Liver (tissue), 8 donors: ENCODE measurements at regions not wholly inside any gene's neighbourhood (a gene's known extent, or its start where the extent isn't known, plus 50 kb on each side); places are given as distances from the start of the nearest gene placed in this dataset.

Experiments used
- DNase-seq: peaks from one replicate; pipeline ENCODE4 v3.0.0-alpha.2; 2017; ENCODE audit warnings: low spot score
- H3K27ac ChIP-seq, 2 donors: one replicate each; pipeline ENCODE4 v1.7.0; 2013; ENCODE audit warnings: inconsistent platforms in 2 of 2, low read length in 2 of 2, control low read depth in 1 of 2, low read depth in 1 of 2, mild to moderate bottlenecking in 1 of 2
- H3K27me3 ChIP-seq, 4 donors: one replicate each; pipeline versions ENCODE4 v1.6.1 to v1.7.0; 2013; ENCODE audit warnings: low read length in 3 of 4, inconsistent platforms in 1 of 4, mild to moderate bottlenecking in 1 of 4, moderate library complexity in 1 of 4; ENCODE audit not compliant: control insufficient read depth in 4 of 4, insufficient read depth in 4 of 4
- H3K36me3 ChIP-seq, 4 donors: one replicate each; pipeline versions ENCODE4 v1.6.1 to v1.7.0; 2013; ENCODE audit warnings: low read length in 3 of 4, mild to moderate bottlenecking in 3 of 4, low read depth in 1 of 4, moderate library complexity in 1 of 4; ENCODE audit not compliant: control insufficient read depth in 4 of 4, insufficient read depth in 3 of 4
- H3K4me1 ChIP-seq, 4 donors: one replicate each; pipeline versions ENCODE4 v1.6.1 to v1.7.0; 2013; ENCODE audit warnings: low read length in 3 of 4, mild to moderate bottlenecking in 3 of 4, moderate library complexity in 1 of 4; ENCODE audit not compliant: control insufficient read depth in 4 of 4, insufficient read depth in 4 of 4
- H3K4me3 ChIP-seq, 3 donors: one replicate each; pipeline versions ENCODE4 v1.6.1 to v1.7.0; 2013; ENCODE audit warnings: low read length in 3 of 3, control low read depth in 1 of 3, low read depth in 1 of 3, mild to moderate bottlenecking in 1 of 3
- H3K9ac ChIP-seq, 2 donors: one replicate each; pipeline ENCODE4 v1.7.0; 2013; ENCODE audit warnings: low read length in 2 of 2, mild to moderate bottlenecking in 2 of 2, moderate library complexity in 2 of 2, control low read depth in 1 of 2, low read depth in 1 of 2
- H3K9me3 ChIP-seq, 4 donors: one replicate each; pipeline versions ENCODE4 v1.6.1 to v1.7.0; 2013; ENCODE audit warnings: low read length in 3 of 4; ENCODE audit not compliant: control insufficient read depth in 4 of 4
- EGR1 ChIP-seq, 2 donors: IDR thresholded peaks; 2 replicates each; pipeline ENCODE4 v1.6.1; 2016 to 2018; ENCODE audit warnings: antibody characterized with exemption in 2 of 2, low read depth in 2 of 2
- FOXA1 ChIP-seq: IDR thresholded peaks from 2 replicates; pipeline ENCODE4 v1.6.1; 2016; ENCODE audit warnings: antibody characterized with exemption
- GABPA ChIP-seq, 2 donors: IDR thresholded peaks in 1 of 2; conservative IDR thresholded peaks in 1 of 2; 2 replicates each; pipeline ENCODE4 v1.6.1; 2016; ENCODE audit warnings: antibody characterized with exemption in 2 of 2, mild to moderate bottlenecking in 1 of 2, moderate library complexity in 1 of 2
- HNF4A ChIP-seq, 2 donors: conservative IDR thresholded peaks; 2 replicates each; pipeline ENCODE4 v1.6.1; 2016; ENCODE audit warnings: antibody characterized with exemption in 2 of 2, mild to moderate bottlenecking in 2 of 2
- HNF4G ChIP-seq: IDR thresholded peaks from 2 replicates; pipeline ENCODE4 v1.6.1; 2016; ENCODE audit warnings: antibody characterized with exemption
- JUND ChIP-seq, 2 donors: IDR thresholded peaks; 2 replicates each; pipeline ENCODE4 v1.6.1; 2016; ENCODE audit warnings: antibody characterized with exemption in 2 of 2
- NR2F2 ChIP-seq: IDR thresholded peaks from 2 replicates; pipeline ENCODE4 v1.6.1; 2016; ENCODE audit warnings: antibody characterized with exemption
- RAD21 ChIP-seq, 2 donors: IDR thresholded peaks; 2 replicates each; pipeline ENCODE4 v1.6.1; 2016; ENCODE audit warnings: antibody characterized with exemption in 2 of 2, mild to moderate bottlenecking in 2 of 2
- RXRA ChIP-seq, 2 donors: IDR thresholded peaks; 2 replicates each; pipeline ENCODE4 v1.6.1; 2017 to 2018; ENCODE audit warnings: antibody characterized with exemption in 2 of 2, mild to moderate bottlenecking in 1 of 2
- SP1 ChIP-seq: IDR thresholded peaks from 2 replicates; pipeline ENCODE4 v1.6.1; 2018; ENCODE audit warnings: antibody characterized with exemption, mild to moderate bottlenecking
- TAF1 ChIP-seq: conservative IDR thresholded peaks from 2 replicates; pipeline ENCODE4 v1.6.1; 2016; ENCODE audit warnings: antibody characterized with exemption, mild to moderate bottlenecking
- YY1 ChIP-seq: IDR thresholded peaks from 2 replicates; pipeline ENCODE4 v1.6.1; 2016; ENCODE audit warnings: antibody characterized with exemption, mild to moderate bottlenecking
- WGBS: extraction: QIAGEN DNeasy Blood & Tissue Kit; methylation state at CpG from one replicate; pipeline ENCODE4 v1.1.7; 2013; 5-methylcytosine and 5-hydroxymethylcytosine counted together
- TF ChIP-seq, protein P1 (sequence below): fragments of 150-350 bp; IDR thresholded peaks from 2 replicates; pipeline ENCODE4 v1.5.1; 2017; ENCODE audit warnings: improper control_type of control experiment, low read depth, low read length; ENCODE audit not compliant: missing input control
- TF ChIP-seq, protein P2 (sequence below): IDR thresholded peaks from 2 replicates; pipeline ENCODE4 v1.6.1; 2016; ENCODE audit warnings: antibody characterized with exemption
- TF ChIP-seq, protein P3 (sequence below): IDR thresholded peaks from 2 replicates; pipeline ENCODE4 v1.6.1; 2016; ENCODE audit warnings: antibody characterized with exemption, mild to moderate bottlenecking
- TF ChIP-seq, protein P4 (sequence below): IDR thresholded peaks from 2 replicates; pipeline ENCODE4 v1.6.1; 2016; ENCODE audit warnings: antibody characterized with exemption
- TF ChIP-seq, protein P5 (sequence below): IDR thresholded peaks from 2 replicates; pipeline ENCODE4 v1.6.1; 2016; ENCODE audit warnings: antibody characterized with exemption
- donor health status: healthy.
- donor health status: healthy.
- donor health status: healthy.
- donor health status: healthy.
- donor health status: healthy.

DNA sequence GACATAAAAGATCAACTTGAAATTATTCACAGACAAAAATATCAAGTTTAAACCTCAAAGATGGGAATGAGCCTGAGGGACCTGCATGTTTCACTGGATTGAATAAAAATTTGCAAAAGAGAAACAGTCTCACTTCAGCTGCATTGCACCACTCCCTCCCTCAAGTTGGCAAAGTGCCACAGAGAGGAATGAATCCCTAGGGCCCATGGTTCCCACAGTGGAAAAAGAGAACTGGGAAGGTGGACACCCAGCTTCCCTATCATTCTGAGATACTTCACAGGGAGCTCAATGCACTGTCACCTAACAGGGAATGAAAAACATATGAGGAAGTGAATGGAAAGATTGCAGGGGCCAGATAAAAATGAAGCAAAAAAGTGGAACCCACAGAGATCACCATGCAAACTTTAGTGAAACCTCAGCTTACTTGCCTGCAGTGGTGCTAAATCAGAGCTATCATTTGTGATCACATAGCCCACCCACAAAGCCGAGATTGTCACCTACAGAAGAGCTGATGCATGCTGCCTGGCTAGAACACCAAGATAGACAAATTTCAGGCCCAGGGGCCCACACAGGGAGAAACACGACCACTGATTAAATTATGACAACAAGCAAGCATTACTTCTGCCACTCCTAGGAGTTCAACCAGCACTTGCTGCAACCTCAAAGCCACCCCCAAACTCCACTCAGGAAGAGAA lies 911.3 kb downstream of the LRFN5 start:
- Histone ChIP-seq H3K27me3 (no peaks in the 10 kb centered on the region), H3K9me3 (no peaks in the 10 kb centered on the region), H3K4me3 (no peak overlapping the region), H3K9ac (no peak overlapping the region), H3K27ac (no peak overlapping the region), H3K36me3 (no peaks in the 10 kb centered on the region), H3K4me1 (no peaks in the 10 kb centered on the region)
- DNase-seq: no peak
- 54% methylated on average over 2 of the region's 2 CpGs for WGBS
- no peak for TF ChIP-seq RXRA (IDR thresholded peaks at IDR 0.05)
- no peak for TF ChIP-seq YY1
- TF ChIP-seq, protein P1, sequence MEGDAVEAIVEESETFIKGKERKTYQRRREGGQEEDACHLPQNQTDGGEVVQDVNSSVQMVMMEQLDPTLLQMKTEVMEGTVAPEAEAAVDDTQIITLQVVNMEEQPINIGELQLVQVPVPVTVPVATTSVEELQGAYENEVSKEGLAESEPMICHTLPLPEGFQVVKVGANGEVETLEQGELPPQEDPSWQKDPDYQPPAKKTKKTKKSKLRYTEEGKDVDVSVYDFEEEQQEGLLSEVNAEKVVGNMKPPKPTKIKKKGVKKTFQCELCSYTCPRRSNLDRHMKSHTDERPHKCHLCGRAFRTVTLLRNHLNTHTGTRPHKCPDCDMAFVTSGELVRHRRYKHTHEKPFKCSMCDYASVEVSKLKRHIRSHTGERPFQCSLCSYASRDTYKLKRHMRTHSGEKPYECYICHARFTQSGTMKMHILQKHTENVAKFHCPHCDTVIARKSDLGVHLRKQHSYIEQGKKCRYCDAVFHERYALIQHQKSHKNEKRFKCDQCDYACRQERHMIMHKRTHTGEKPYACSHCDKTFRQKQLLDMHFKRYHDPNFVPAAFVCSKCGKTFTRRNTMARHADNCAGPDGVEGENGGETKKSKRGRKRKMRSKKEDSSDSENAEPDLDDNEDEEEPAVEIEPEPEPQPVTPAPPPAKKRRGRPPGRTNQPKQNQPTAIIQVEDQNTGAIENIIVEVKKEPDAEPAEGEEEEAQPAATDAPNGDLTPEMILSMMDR: no peak
- TF ChIP-seq NR2F2: no peak
- TF ChIP-seq SP1: no peak
- TF ChIP-seq JUND (IDR thresholded peaks at IDR 0.05): no peak
- TF ChIP-seq, protein P2, sequence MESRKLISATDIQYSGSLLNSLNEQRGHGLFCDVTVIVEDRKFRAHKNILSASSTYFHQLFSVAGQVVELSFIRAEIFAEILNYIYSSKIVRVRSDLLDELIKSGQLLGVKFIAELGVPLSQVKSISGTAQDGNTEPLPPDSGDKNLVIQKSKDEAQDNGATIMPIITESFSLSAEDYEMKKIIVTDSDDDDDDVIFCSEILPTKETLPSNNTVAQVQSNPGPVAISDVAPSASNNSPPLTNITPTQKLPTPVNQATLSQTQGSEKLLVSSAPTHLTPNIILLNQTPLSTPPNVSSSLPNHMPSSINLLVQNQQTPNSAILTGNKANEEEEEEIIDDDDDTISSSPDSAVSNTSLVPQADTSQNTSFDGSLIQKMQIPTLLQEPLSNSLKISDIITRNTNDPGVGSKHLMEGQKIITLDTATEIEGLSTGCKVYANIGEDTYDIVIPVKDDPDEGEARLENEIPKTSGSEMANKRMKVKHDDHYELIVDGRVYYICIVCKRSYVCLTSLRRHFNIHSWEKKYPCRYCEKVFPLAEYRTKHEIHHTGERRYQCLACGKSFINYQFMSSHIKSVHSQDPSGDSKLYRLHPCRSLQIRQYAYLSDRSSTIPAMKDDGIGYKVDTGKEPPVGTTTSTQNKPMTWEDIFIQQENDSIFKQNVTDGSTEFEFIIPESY: no peak
- TF ChIP-seq TAF1: no peak
- TF ChIP-seq HNF4G: no peak
- no peak for TF ChIP-seq FOXA1
- TF ChIP-seq RAD21 (IDR thresholded peaks at IDR 0.05): no peak
- no peak for TF ChIP-seq HNF4A (conservative IDR thresholded peaks at IDR 0.05)
- TF ChIP-seq EGR1 (IDR thresholded peaks at IDR 0.05; ENCODE audit: low read depth in 2 of 2): no peak

DNA sequence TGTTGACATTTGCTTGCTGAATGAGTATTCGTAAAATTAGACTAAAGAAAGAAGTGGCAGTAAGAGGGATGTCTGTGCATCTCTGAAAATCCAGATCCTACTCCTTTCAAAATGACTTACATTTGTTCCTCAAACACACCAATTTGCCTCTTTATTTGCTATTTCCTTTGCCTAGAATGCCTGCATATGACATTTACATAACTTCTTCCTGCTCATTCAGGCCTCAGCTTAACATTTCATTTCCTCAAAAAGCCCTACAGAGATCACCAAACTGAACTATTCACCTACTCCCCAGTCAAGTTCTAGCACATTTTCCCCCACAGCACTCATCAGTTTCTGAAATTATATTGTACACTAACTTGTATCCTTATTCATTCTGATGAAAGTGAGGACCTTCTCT lies 907.2 kb downstream of the LRFN5 start:
- WGBS: 89% methylated on average over 1 of the region's 1 CpG
- no peak for TF ChIP-seq RXRA (IDR thresholded peaks at IDR 0.05)
- TF ChIP-seq, protein P3, sequence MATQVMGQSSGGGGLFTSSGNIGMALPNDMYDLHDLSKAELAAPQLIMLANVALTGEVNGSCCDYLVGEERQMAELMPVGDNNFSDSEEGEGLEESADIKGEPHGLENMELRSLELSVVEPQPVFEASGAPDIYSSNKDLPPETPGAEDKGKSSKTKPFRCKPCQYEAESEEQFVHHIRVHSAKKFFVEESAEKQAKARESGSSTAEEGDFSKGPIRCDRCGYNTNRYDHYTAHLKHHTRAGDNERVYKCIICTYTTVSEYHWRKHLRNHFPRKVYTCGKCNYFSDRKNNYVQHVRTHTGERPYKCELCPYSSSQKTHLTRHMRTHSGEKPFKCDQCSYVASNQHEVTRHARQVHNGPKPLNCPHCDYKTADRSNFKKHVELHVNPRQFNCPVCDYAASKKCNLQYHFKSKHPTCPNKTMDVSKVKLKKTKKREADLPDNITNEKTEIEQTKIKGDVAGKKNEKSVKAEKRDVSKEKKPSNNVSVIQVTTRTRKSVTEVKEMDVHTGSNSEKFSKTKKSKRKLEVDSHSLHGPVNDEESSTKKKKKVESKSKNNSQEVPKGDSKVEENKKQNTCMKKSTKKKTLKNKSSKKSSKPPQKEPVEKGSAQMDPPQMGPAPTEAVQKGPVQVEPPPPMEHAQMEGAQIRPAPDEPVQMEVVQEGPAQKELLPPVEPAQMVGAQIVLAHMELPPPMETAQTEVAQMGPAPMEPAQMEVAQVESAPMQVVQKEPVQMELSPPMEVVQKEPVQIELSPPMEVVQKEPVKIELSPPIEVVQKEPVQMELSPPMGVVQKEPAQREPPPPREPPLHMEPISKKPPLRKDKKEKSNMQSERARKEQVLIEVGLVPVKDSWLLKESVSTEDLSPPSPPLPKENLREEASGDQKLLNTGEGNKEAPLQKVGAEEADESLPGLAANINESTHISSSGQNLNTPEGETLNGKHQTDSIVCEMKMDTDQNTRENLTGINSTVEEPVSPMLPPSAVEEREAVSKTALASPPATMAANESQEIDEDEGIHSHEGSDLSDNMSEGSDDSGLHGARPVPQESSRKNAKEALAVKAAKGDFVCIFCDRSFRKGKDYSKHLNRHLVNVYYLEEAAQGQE: no peak
- TF ChIP-seq, protein P4, sequence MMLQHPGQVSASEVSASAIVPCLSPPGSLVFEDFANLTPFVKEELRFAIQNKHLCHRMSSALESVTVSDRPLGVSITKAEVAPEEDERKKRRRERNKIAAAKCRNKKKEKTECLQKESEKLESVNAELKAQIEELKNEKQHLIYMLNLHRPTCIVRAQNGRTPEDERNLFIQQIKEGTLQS: no peak
- TF ChIP-seq EGR1 (IDR thresholded peaks at IDR 0.05; ENCODE audit: low read depth in 2 of 2): no peak
- no peak for TF ChIP-seq TAF1
- TF ChIP-seq GABPA (IDR thresholded peaks at IDR 0.05 in 1 of 2, conservative IDR thresholded peaks at IDR 0.05 in 1 of 2): no peak
- TF ChIP-seq RAD21 (IDR thresholded peaks at IDR 0.05): no peak
- TF ChIP-seq NR2F2: no peak
- TF ChIP-seq, protein P5, sequence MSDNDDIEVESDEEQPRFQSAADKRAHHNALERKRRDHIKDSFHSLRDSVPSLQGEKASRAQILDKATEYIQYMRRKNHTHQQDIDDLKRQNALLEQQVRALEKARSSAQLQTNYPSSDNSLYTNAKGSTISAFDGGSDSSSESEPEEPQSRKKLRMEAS: no peak
- TF ChIP-seq JUND (IDR thresholded peaks at IDR 0.05): no peak
- TF ChIP-seq FOXA1: no peak

More for the DNA sequence above, 907.2 kb downstream of the LRFN5 start:
- no peaks in the 10 kb centered on the region for H3K27me3 ChIP-seq
- H3K9me3 ChIP-seq: no peaks in the 10 kb centered on the region
- H3K36me3 ChIP-seq: no peaks in the 10 kb centered on the region
- DNase-seq: no peak
- H3K9ac ChIP-seq: no peak overlapping the region
- H3K4me1 ChIP-seq: no peaks in the 10 kb centered on the region
- no peak overlapping the region for H3K4me3 ChIP-seq
- H3K27ac ChIP-seq: no peak overlapping the region
